GM18868 (cell line): ENCODE measurements at regions not wholly inside any gene's neighbourhood (a gene's known extent, or its start where the extent isn't known, plus 50 kb on each side); places are given as distances from the start of the nearest gene placed in this dataset.

Source experiments
- ATAC-seq: cut with Tn5 transposase; IDR thresholded peaks from one replicate; pipeline ENCODE4 v1.9.1; 2021; ENCODE audit warnings: mild to moderate bottlenecking, moderate library complexity; ENCODE audit not compliant: unreplicated experiment

- ATAC-seq: no peak
Observed at GRCh38 chr3:6142707-6143106, 718.2 kb upstream of the GRM7 start.

- ATAC-seq: no peak
Observed at GRCh38 chr3:6147883-6148282, 713.0 kb upstream of the GRM7 start.

DNA sequence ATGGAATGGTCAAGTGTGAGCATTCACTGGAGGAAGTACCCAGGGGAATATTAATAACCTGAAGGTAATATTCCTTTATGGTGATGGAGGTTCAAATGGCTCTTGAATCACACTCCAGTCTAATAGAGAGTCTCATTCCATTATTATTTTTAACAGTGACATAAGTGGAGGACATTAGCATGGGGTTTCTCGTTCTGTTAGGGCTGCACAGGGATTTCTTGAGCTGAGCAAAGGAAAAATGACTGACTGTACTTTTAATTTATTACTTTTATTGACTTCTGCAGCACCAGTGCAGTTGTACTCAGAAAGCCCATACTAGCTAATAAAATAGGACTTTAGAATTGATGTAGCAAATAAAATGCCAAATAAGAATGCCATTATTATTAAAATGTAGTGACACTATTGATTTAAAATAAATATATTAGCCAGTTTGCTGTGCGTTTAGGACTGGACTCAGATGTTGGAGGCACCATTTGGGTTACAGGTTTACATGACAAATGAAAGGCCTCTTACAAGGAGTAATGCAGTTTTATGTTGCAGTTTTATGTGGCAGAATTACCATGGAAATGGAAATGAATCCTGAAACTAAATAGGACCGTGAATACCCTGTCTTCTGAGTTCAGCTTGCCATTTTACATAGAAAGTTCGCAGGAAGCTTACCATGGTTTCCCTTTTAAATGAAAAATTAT lies 705.1 kb upstream of the GRM7 start:
- ATAC-seq: no peak

GRCh38 chr3:6165951-6166350 lies 695.0 kb upstream of the GRM7 start:
- ATAC-seq: no peak

- ATAC-seq: no peak
Observed at GRCh38 chr3:6168256-6168655, 692.7 kb upstream of the GRM7 start.

- ATAC-seq: no peak
Observed at GRCh38 chr3:6172871-6173642, 687.9 kb upstream of the GRM7 start.

- no peak for ATAC-seq
Observed at GRCh38 chr3:6177417-6177816, 683.5 kb upstream of the GRM7 start.

- no peak for ATAC-seq
Observed at GRCh38 chr3:6179761-6180160, 681.2 kb upstream of the GRM7 start.

DNA sequence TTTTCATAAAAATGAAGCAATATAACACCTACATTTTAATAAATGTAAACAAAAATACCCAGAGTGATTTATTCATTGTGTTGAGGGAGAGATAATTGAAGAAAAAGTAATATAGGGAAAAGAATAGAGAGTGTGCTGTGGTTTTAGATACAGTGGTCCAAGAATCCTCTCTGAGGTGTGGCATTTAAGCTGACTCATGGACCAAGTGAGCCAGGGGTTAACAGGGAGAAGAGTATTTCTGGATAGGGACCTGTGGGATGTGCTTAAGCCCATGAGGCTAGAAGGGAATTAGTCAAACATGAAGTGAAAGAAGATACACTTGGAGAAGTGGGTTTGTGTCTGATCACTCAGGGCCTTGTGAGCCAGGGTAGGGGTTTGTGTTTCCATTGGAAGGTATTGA lies 680.7 kb upstream of the GRM7 start:
- ATAC-seq: no peak

GRCh38 chr3:6182476-6182875 lies 678.4 kb upstream of the GRM7 start:
- no peak for ATAC-seq

DNA sequence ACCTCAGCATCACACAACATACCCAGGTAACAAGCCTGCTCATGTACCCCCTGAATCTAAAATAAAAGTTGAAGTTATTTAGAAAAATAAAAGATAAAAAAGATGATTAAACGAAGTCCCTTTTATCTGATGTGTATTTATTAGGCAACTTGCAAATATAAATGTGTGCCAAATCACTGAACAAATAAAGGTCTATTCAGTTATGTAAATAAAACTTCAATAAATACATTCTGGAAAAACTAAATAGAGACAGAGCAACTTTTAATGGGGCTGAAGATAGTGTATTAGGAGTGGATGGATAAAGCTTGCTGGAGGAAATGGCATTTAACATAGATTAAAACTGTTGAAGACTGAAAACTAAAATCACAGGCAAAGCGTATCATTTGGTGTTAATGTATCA lies 678.0 kb upstream of the GRM7 start:
- ATAC-seq: no peak

DNA sequence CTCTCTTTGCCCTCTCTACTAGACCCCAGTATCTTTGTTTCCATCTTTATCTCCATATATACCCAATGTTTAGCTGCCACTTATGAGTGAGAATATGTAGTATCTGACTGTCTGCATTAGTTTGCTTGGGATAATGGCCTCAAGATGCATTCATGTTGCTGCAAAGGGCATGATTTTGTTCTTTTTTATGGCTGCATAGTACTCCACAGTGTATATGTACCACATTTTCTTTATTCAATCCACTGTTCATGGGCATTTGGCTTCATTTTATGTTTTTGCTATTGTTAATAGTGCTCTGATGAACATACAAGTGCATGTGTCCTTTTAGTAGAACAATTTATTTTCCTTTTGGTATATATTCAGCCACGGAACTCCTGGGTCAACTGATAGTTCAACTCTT lies 671.5 kb upstream of the GRM7 start:
- no peak for ATAC-seq

- ATAC-seq: peak; percentile 54
Observed at GRCh38 chr3:6204891-6205290, 656.0 kb upstream of the GRM7 start.

GRCh38 chr3:6216135-6217026 lies 644.5 kb upstream of the GRM7 start:
- no peak for ATAC-seq

DNA sequence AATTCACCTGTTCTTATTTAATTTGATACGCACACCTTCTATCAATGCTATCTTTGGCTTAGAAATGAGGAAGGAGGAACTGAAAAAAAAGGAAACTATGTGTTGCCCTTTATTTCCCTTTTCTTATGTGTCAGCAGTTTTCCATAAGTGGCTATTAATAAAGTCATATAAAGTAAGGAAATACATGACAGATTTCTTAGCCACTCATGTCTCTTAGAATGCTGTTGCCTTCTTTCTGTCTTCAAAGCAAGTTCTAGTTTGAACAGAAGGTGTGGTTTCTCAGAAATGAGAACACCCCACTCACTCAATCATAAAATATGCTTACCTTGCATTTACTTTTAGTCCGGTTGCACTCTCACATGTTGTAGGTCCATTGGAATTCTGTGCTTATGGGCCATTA lies 640.5 kb upstream of the GRM7 start:
- no peak for ATAC-seq

GRCh38 chr3:6222069-6222468 lies 638.8 kb upstream of the GRM7 start:
- no peak for ATAC-seq

GRCh38 chr3:6223572-6223971 lies 637.3 kb upstream of the GRM7 start:
- no peak for ATAC-seq

DNA sequence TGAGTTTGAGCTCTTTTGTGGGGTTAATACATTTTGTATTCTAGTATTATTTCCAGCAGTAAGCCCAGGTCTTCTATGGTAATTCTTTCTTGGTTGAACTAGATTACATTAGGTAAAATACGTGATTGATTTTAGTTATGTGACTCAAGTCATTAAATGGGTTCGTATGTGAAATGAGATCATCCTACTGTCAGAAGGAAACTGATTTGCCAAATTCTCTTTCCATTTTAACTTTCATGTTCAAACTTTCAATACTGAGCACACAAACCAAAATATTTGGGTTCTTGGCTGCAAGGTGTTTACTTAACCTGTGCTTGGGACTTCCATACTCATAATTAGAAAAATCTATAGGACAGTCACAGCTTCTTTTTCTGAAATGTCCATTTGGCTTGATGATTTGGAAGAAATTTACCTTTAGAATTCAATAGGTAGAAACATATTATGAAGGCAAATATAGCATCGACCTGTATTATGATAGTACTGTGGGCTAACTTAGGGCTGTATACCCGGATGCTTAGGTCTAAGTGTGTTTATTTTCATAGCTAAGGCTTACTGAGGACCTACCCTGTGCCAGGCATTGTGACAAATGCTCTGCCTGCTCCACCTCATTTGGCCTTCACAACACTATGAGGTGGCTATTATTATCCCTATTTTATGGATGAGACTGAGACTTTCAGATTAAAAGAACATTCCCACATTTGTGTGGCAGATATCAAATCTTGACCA lies 631.8 kb upstream of the GRM7 start:
- peak; percentile 45 for ATAC-seq

- ATAC-seq: peak; percentile 57
Observed at GRCh38 chr3:6229778-6230410, 631.0 kb upstream of the GRM7 start.

GRCh38 chr3:6242104-6242503 lies 618.8 kb upstream of the GRM7 start:
- no peak for ATAC-seq
